IMR-90 (cell line): ENCODE measurements at regions not wholly inside any gene's neighbourhood (a gene's known extent, or its start where the extent isn't known, plus 50 kb on each side); places are given as distances from the start of the nearest gene placed in this dataset.

ENCODE experiments used
- ATAC-seq: fragments of 200-7000 bp; cut with Tn5 transposase; 2 replicates; pipeline ENCODE4 v1.9.1; 2020; ENCODE audit warnings: low read depth, mild to moderate bottlenecking, moderate library complexity
- BruUV-seq: library from RNA; stranded (reverse); fragments of 400-500 nt; replicated peaks from 2 replicates; lab custom pipeline; 2021; lab: Mats Ljungman, UMichigan
- CTCF ChIA-PET: fragments of 300-600 bp; formaldehyde crosslinking; extraction: SDS; loops from one replicate; lab custom pipeline; 2021; ENCODE audit warnings: antibody characterized with exemption; lab: Yijun Ruan, JAX
- POLR2A ChIA-PET: fragments of 300-600 bp; sonication (Branson Sonifier 250); formaldehyde crosslinking; loops from one replicate; lab custom pipeline; 2022; ENCODE audit warnings: antibody characterized with exemption; ENCODE audit not compliant: unreplicated experiment; lab: Charles Lee
- DNase-seq: peaks from one replicate; pipeline ENCODE4 v3.0.0; 2013
- H2AFZ ChIP-seq: replicated peaks from 2 replicates; pipeline ENCODE3; 2013; ENCODE audit warnings: low read length, mild to moderate bottlenecking; ENCODE audit not compliant: poor library complexity
- H2AK5ac ChIP-seq: 2 replicates; pipeline ENCODE4 v1.6.1; 2013; ENCODE audit warnings: low read depth, low read length, inconsistent platforms
- H2AK9ac ChIP-seq: replicated peaks from 2 replicates; pipeline ENCODE3; 2013; ENCODE audit warnings: mild to moderate bottlenecking, low read depth, low read length, moderate library complexity; ENCODE audit not compliant: poor library complexity
- H2BK120ac ChIP-seq: 2 replicates; pipeline ENCODE4 v1.6.1; 2013; ENCODE audit warnings: low read depth, low read length, inconsistent platforms
- H2BK15ac ChIP-seq: 3 replicates; pipeline ENCODE4 v1.6.1; 2013; ENCODE audit warnings: low read depth, low read length, inconsistent platforms
- H2BK20ac ChIP-seq: 2 replicates; pipeline ENCODE4 v1.6.1; 2013; ENCODE audit warnings: low read depth, mild to moderate bottlenecking, inconsistent platforms, low read length, moderate library complexity
- H2BK5ac ChIP-seq: 2 replicates; pipeline ENCODE4 v1.6.1; 2013; ENCODE audit warnings: mild to moderate bottlenecking, low read depth, low read length, inconsistent platforms; ENCODE audit not compliant: poor library complexity, severe bottlenecking
- H3K14ac ChIP-seq: replicated peaks from 2 replicates; pipeline ENCODE4 v1.6.1; 2013; ENCODE audit warnings: low read depth, low read length, inconsistent platforms
- H3K18ac ChIP-seq: 2 replicates; pipeline ENCODE4 v1.6.1; 2013; ENCODE audit warnings: low read depth, low read length, control low read depth
- H3K23ac ChIP-seq: 2 replicates; pipeline ENCODE4 v1.6.1; 2013; ENCODE audit warnings: low read depth, low read length, inconsistent platforms
- H3K27ac ChIP-seq: 2 replicates; pipeline ENCODE4 v1.5.1; 2013; ENCODE audit warnings: mild to moderate bottlenecking, control low read depth, low read length; ENCODE audit not compliant: insufficient read depth
- H3K27me3 ChIP-seq: 2 replicates; pipeline ENCODE4 v1.6.1; 2013; ENCODE audit warnings: low read length; ENCODE audit not compliant: control insufficient read depth, insufficient read depth
- H3K36me3 ChIP-seq: 2 replicates; pipeline ENCODE4 v1.6.1; 2013; ENCODE audit warnings: low read length, mixed read lengths; ENCODE audit not compliant: control insufficient read depth, insufficient read depth
- H3K4ac ChIP-seq: 2 replicates; pipeline ENCODE4 v1.6.1; 2013; ENCODE audit warnings: low read depth, low read length, inconsistent platforms
- H3K4me1 ChIP-seq: 2 replicates; pipeline ENCODE4 v1.6.1; 2013; ENCODE audit warnings: low read length, mixed read lengths; ENCODE audit not compliant: control insufficient read depth, insufficient read depth
- H3K4me2 ChIP-seq: 2 replicates; pipeline ENCODE4 v1.6.1; 2013; ENCODE audit warnings: low read depth, mild to moderate bottlenecking, control low read depth, low read length, moderate library complexity
- H3K4me3 ChIP-seq: 2 replicates; pipeline ENCODE4 v1.5.1; 2013; ENCODE audit warnings: low read depth, mild to moderate bottlenecking, control low read depth, low read length, moderate library complexity; ENCODE audit not compliant: insufficient read depth
- H3K56ac ChIP-seq: 2 replicates; pipeline ENCODE4 v1.6.1; 2013; ENCODE audit warnings: low read length, inconsistent platforms; ENCODE audit not compliant: insufficient read depth; ENCODE audit errors: extremely low read depth
- H3K79me1 ChIP-seq, 2 experiments: 2 replicates each; pipeline ENCODE4 v1.6.1; 2013; ENCODE audit warnings: low read length in 2 of 2, inconsistent platforms in 1 of 2, low read depth in 1 of 2
- H3K9ac ChIP-seq: 2 replicates; pipeline ENCODE4 v1.6.1; 2013; ENCODE audit warnings: low read depth, low read length, control low read depth
- H3K9me1 ChIP-seq: 2 replicates; pipeline ENCODE4 v1.6.1; 2013; ENCODE audit warnings: low read length, inconsistent platforms; ENCODE audit not compliant: insufficient read depth
- H3K9me3 ChIP-seq: 2 replicates; pipeline ENCODE4 v1.6.1; 2013; ENCODE audit warnings: low read length; ENCODE audit not compliant: control insufficient read depth, insufficient read depth
- H4K20me1 ChIP-seq: 2 replicates; pipeline ENCODE4 v1.6.1; 2013; ENCODE audit warnings: low read length, inconsistent platforms; ENCODE audit not compliant: insufficient read depth
- H4K5ac ChIP-seq: 2 replicates; pipeline ENCODE4 v1.6.1; 2013; ENCODE audit warnings: mild to moderate bottlenecking, low read depth, low read length, control low read depth
- H4K8ac ChIP-seq, 2 experiments: 2 replicates each; pipeline ENCODE4 v1.6.1; 2013; ENCODE audit warnings: low read depth in 2 of 2, low read length in 2 of 2, control low read depth in 1 of 2, inconsistent platforms in 1 of 2
- H4K91ac ChIP-seq: 2 replicates; pipeline ENCODE4 v1.6.1; 2013; ENCODE audit warnings: low read depth, low read length, inconsistent platforms; ENCODE audit not compliant: insufficient read depth
- BHLHE40 ChIP-seq: fragments of 150-350 bp; IDR thresholded peaks from 2 replicates; pipeline ENCODE4 v1.6.1; 2016; ENCODE audit warnings: mild to moderate bottlenecking, low read depth, low read length
- CEBPB ChIP-seq: IDR thresholded peaks from 2 replicates; pipeline ENCODE4 v1.6.1; 2012; ENCODE audit warnings: low read depth, low read length, improper control_type of control experiment
- CHD1 ChIP-seq: IDR thresholded peaks from 2 replicates; pipeline ENCODE4 v1.6.1; 2012; ENCODE audit warnings: low read depth, low read length, improper control_type of control experiment
- FOS ChIP-seq: fragments of 150-350 bp; IDR thresholded peaks from 2 replicates; pipeline ENCODE4 v1.6.1; 2016; ENCODE audit warnings: low read depth, low read length
- MAFK ChIP-seq: IDR thresholded peaks from 2 replicates; pipeline ENCODE4 v1.6.1; 2012; ENCODE audit warnings: low read depth, low read length, improper control_type of control experiment
- MAZ ChIP-seq: IDR thresholded peaks from 2 replicates; pipeline ENCODE4 v1.6.1; 2012; ENCODE audit warnings: low read depth, mild to moderate bottlenecking, low read length, improper control_type of control experiment, moderate library complexity, borderline replicate concordance
- MXI1 ChIP-seq: IDR thresholded peaks from 2 replicates; pipeline ENCODE4 v1.6.1; 2012; ENCODE audit warnings: low read depth, mild to moderate bottlenecking, low read length, moderate library complexity, borderline replicate concordance
- NFE2L2 ChIP-seq: fragments of 150-350 bp; IDR thresholded peaks from 2 replicates; pipeline ENCODE4 v1.6.1; 2016; ENCODE audit warnings: low read depth, mild to moderate bottlenecking, low read length
- POLR2A ChIP-seq: IDR thresholded peaks from 2 replicates; pipeline ENCODE4 v1.6.1; 2012; ENCODE audit warnings: mild to moderate bottlenecking, low read depth, low read length
- RAD21 ChIP-seq: IDR thresholded peaks from 2 replicates; pipeline ENCODE4 v1.6.1; 2012; ENCODE audit warnings: low read length, improper control_type of control experiment
- RCOR1 ChIP-seq: IDR thresholded peaks from 2 replicates; pipeline ENCODE4 v1.6.1; 2012; ENCODE audit warnings: mild to moderate bottlenecking, low read length, improper control_type of control experiment; ENCODE audit not compliant: insufficient replicate concordance
- RFX5 ChIP-seq: IDR thresholded peaks from 2 replicates; pipeline ENCODE4 v1.8.0; 2012; ENCODE audit warnings: low read depth, mild to moderate bottlenecking, low read length, moderate library complexity
- SMC3 ChIP-seq: fragments of 150-350 bp; IDR thresholded peaks from 2 replicates; pipeline ENCODE4 v1.6.1; 2016; ENCODE audit warnings: low read depth, mild to moderate bottlenecking, antibody characterized with exemption, low read length, moderate library complexity
- WGBS, 2 experiments: methylation state at CpG; one replicate each; pipeline versions ENCODE4 v1.1.5 to v1.1.7; 2013; ENCODE audit warnings: missing lambda C conversion rate in 2 of 2; ENCODE audit not compliant: insufficient read length in 1 of 2; ENCODE audit errors: extremely low coverage in 2 of 2; 5-methylcytosine and 5-hydroxymethylcytosine counted together
- dilution Hi-C: fragments of 300-500 bp; cut with HindIII; formaldehyde crosslinking; loops from one replicate; pipeline ENCODE4 v1.14.3; 2018; ENCODE audit warnings: low sequenced_read_pairs; ENCODE audit not compliant: unreplicated experiment
- in situ Hi-C: fragments of 300-500 bp; cut with MboI; formaldehyde crosslinking; loops from 3 replicates; pipeline ENCODE4 v1.14.3; 2019; ENCODE audit warnings: low sequenced_read_pairs, inconsistent platforms, mixed read lengths
- intact Hi-C: fragments of 100-400 bp; cut with micrococcal nuclease; formaldehyde crosslinking; loops from 2 replicates; pipeline ENCODE4 v1.10.0; 2022
- TF ChIP-seq, protein P1 (sequence below): fragments of 150-350 bp; IDR thresholded peaks from 2 replicates; pipeline ENCODE4 v1.6.1; 2016; ENCODE audit warnings: low read depth, mild to moderate bottlenecking, low read length, moderate library complexity, borderline replicate concordance
- TF ChIP-seq, protein P2 (sequence below): conservative IDR thresholded peaks from 2 replicates; pipeline ENCODE4 v1.5.1; 2012; ENCODE audit warnings: mild to moderate bottlenecking, low read depth, low read length, improper control_type of control experiment
- TF ChIP-seq, protein P3 (sequence below): fragments of 150-350 bp; IDR thresholded peaks from 2 replicates; pipeline ENCODE4 v1.6.1; 2017; ENCODE audit warnings: mild to moderate bottlenecking, antibody characterized with exemption, low read length, low read depth

DNA sequence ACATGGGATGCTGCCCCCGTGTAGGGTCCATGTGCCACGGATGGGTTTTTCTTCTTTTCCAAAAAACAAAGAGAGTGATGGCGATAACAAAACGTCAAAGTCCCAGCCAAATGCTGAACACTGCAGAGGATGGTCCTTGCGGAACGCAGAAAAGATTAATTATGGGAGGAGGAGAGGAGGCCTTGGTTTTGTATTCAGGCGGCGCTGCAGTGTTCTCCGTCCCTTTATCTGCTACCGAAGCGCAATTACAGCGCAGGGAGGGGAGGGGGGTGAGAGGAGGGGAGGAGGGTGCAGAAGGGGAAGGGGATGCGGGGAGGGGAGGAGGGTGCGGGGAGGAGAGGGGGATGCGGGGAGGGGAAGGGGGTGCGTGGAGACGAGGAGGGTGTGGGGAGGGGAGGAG, 131.8 kb upstream of the PRKCQ start:
- H3K4me1 ChIP-seq, result no peaks in the 10 kb centered on the region; the same call in 1 of the 2 replicates
- no peaks in the 10 kb centered on the region for H3K9me3 ChIP-seq
- no peak overlapping the region for H4K8ac ChIP-seq
- no peak overlapping the region for H3K4me2 ChIP-seq
- ChIA-PET CTCF (interaction anchor here (2.7 kb wide), 1 partner anchor 9 kb away, joined by 7 read pairs; no protein-coding TSS in a partner anchor), POLR2A (no interaction called here)
- H3K4ac ChIP-seq, result no peak overlapping the region
- H2BK15ac ChIP-seq, result no peak overlapping the region
- TF ChIP-seq SMC3 (no peak), MAFK (no peak), POLR2A (no peak), FOS (no peak), CEBPB (no peak), MXI1 (no peak), NFE2L2 (no peak), CHD1 (no peak), BHLHE40 (no peak), RCOR1 (no peak), MAZ (no peak), RFX5 (no peak), RAD21 (no peak)
- TF ChIP-seq, protein P1, sequence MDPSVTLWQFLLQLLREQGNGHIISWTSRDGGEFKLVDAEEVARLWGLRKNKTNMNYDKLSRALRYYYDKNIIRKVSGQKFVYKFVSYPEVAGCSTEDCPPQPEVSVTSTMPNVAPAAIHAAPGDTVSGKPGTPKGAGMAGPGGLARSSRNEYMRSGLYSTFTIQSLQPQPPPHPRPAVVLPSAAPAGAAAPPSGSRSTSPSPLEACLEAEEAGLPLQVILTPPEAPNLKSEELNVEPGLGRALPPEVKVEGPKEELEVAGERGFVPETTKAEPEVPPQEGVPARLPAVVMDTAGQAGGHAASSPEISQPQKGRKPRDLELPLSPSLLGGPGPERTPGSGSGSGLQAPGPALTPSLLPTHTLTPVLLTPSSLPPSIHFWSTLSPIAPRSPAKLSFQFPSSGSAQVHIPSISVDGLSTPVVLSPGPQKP, result no peak
- TF ChIP-seq, protein P2, sequence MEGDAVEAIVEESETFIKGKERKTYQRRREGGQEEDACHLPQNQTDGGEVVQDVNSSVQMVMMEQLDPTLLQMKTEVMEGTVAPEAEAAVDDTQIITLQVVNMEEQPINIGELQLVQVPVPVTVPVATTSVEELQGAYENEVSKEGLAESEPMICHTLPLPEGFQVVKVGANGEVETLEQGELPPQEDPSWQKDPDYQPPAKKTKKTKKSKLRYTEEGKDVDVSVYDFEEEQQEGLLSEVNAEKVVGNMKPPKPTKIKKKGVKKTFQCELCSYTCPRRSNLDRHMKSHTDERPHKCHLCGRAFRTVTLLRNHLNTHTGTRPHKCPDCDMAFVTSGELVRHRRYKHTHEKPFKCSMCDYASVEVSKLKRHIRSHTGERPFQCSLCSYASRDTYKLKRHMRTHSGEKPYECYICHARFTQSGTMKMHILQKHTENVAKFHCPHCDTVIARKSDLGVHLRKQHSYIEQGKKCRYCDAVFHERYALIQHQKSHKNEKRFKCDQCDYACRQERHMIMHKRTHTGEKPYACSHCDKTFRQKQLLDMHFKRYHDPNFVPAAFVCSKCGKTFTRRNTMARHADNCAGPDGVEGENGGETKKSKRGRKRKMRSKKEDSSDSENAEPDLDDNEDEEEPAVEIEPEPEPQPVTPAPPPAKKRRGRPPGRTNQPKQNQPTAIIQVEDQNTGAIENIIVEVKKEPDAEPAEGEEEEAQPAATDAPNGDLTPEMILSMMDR, result no peak
- TF ChIP-seq, protein P3, sequence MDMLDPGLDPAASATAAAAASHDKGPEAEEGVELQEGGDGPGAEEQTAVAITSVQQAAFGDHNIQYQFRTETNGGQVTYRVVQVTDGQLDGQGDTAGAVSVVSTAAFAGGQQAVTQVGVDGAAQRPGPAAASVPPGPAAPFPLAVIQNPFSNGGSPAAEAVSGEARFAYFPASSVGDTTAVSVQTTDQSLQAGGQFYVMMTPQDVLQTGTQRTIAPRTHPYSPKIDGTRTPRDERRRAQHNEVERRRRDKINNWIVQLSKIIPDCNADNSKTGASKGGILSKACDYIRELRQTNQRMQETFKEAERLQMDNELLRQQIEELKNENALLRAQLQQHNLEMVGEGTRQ, result no peak
- no TSS peak for BruUV-seq
- WGBS, 2 experiments, result 67% methylated on average over 2 of the region's 17 CpGs; no CpG with 5 or more reads in 1 of the 2 experiments
- H2AK9ac ChIP-seq, result no peak overlapping the region
- H4K5ac ChIP-seq, result no peak overlapping the region
- H4K20me1 ChIP-seq, result no peaks in the 10 kb centered on the region
- intact Hi-C loops, result no loop called here
- DNase-seq (no peak), ATAC-seq (no peak)
- H3K4me3 ChIP-seq, result no peak overlapping the region
- H3K27ac ChIP-seq, result no peak overlapping the region
- H3K23ac ChIP-seq, result no peak overlapping the region
- no peak overlapping the region for H3K9ac ChIP-seq
- no peak overlapping the region for H3K14ac ChIP-seq
- H3K9me1 ChIP-seq, result no peaks in the 10 kb centered on the region
- H4K91ac ChIP-seq, result no peak overlapping the region
- H2BK120ac ChIP-seq, result no peak overlapping the region
- dilution Hi-C loops, result no loop called here
- H3K79me1 ChIP-seq, result no peaks in the 10 kb centered on the region
- no peak overlapping the region for H2BK5ac ChIP-seq
- H2BK20ac ChIP-seq, result no peak overlapping the region
- H3K27me3 ChIP-seq, result peaks cover 7% of the 10 kb centered on the region
- no peak overlapping the region for H2AFZ ChIP-seq
- H3K36me3 ChIP-seq, result no peaks in the 10 kb centered on the region
- H3K18ac ChIP-seq, result no peak overlapping the region
- no peak overlapping the region for H3K56ac ChIP-seq
- in situ Hi-C loops, result no loop called here
- H2AK5ac ChIP-seq, result no peak overlapping the region
